Activated CD4-positive, alpha-beta memory T cell treated with anti-CD3 and anti-CD28 coated beads for 36 hours (primary cell): ENCODE measurements at regions not wholly inside any gene's neighbourhood (a gene's known extent, or its start where the extent isn't known, plus 50 kb on each side); places are given as distances from the start of the nearest gene placed in this dataset.
A peak's percentile ranks its signal among the peaks of the same experiment; 100 is the strongest.

Source experiments
- CTCF ChIA-PET: fragments of 350-600 bp; sonication (Branson Sonifier 250); formaldehyde crosslinking; loops from one replicate; lab custom pipeline; 2021; ENCODE audit warnings: antibody characterized with exemption, inconsistent platforms; lab: Charles Lee
- POLR2A ChIA-PET: fragments of 350-600 bp; sonication (Branson Sonifier 250); formaldehyde crosslinking; loops from one replicate; lab custom pipeline; 2021; ENCODE audit warnings: antibody characterized with exemption; lab: Charles Lee
- DNase-seq: peaks from one replicate; pipeline ENCODE4 v3.0.0-alpha.2; 2020
- H3K27ac Mint-ChIP-seq: one replicate; pipeline ENCODE4 v1.8.0; 2021; ENCODE audit warnings: mixed read lengths
- H3K27me3 Mint-ChIP-seq: one replicate; pipeline ENCODE4 v1.8.0; 2021; ENCODE audit warnings: mixed read lengths
- H3K36me3 Mint-ChIP-seq: one replicate; pipeline ENCODE4 v1.8.0; 2021; ENCODE audit warnings: mixed read lengths
- H3K4me1 Mint-ChIP-seq: one replicate; pipeline ENCODE4 v1.8.0; 2021; ENCODE audit warnings: low read depth, mixed read lengths
- H3K4me3 Mint-ChIP-seq: one replicate; pipeline ENCODE4 v1.8.0; 2021; ENCODE audit warnings: mild to moderate bottlenecking, mixed read lengths
- H3K9me3 Mint-ChIP-seq: one replicate; pipeline ENCODE4 v1.8.0; 2021; ENCODE audit warnings: mixed read lengths
- intact Hi-C: fragments of 100-400 bp; cut with micrococcal nuclease; formaldehyde crosslinking; loops from one replicate; pipeline ENCODE4 v1.15.1; 2023

- ChIA-PET CTCF (interaction anchor here (1.1 kb wide), 1 partner anchor 8 kb away, joined by 6 read pairs; no protein-coding TSS in a partner anchor), POLR2A (no interaction called here)
- no peaks in the 10 kb centered on the region for H3K9me3 Mint-ChIP-seq
- H3K36me3 Mint-ChIP-seq = no peaks in the 10 kb centered on the region
- intact Hi-C loops = no loop called here
- no peaks in the 10 kb centered on the region for H3K4me1 Mint-ChIP-seq
- H3K27me3 Mint-ChIP-seq = no peaks in the 10 kb centered on the region
- H3K27ac Mint-ChIP-seq = no peak overlapping the region
- DNase-seq = no peak
- H3K4me3 Mint-ChIP-seq = no peak overlapping the region
These were observed 135.2 kb downstream of the SLIT2 start for GRCh38 chr4:20386906-20387305.

- Mint-ChIP-seq H3K4me3 (no peak overlapping the region), H3K4me1 (no peaks in the 10 kb centered on the region), H3K27ac (no peak overlapping the region), H3K9me3 (no peaks in the 10 kb centered on the region), H3K27me3 (no peaks in the 10 kb centered on the region), H3K36me3 (no peaks in the 10 kb centered on the region)
- intact Hi-C loops = no loop called here
- no peak for DNase-seq
- CTCF ChIA-PET = no interaction called here
- POLR2A ChIA-PET = no interaction called here
These were observed 139.5 kb downstream of the SLIT2 start for GRCh38 chr4:20391198-20391597.

DNA sequence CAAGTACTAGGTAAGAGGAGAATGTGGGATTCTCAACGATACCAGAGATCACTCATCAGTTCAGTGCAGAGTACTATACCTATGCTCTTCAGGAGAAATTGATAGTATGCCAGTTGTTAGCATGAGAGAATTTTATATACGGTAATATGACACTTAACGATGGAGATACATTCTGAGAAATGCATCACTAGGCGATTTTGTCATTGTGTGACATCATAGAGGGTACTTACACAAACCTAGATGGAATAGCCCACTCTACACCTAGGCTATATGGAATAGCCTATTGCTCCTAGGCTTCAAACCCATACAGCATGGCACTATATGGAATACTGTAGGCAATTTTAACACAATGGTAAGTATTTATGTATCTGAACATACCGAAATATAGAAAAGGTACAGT is 140.2 kb downstream of the SLIT2 start:
- intact Hi-C loops = no loop called here
- H3K27ac Mint-ChIP-seq = no peak overlapping the region
- no peaks in the 10 kb centered on the region for H3K27me3 Mint-ChIP-seq
- no peaks in the 10 kb centered on the region for H3K4me1 Mint-ChIP-seq
- H3K36me3 Mint-ChIP-seq = no peaks in the 10 kb centered on the region
- no peak for DNase-seq
- POLR2A ChIA-PET = no interaction called here
- CTCF ChIA-PET = interaction anchor here (1.0 kb wide), 1 partner anchor 293 kb away, joined by 5 read pairs; no protein-coding TSS in a partner anchor
- no peaks in the 10 kb centered on the region for H3K9me3 Mint-ChIP-seq
- H3K4me3 Mint-ChIP-seq = no peak overlapping the region

DNA sequence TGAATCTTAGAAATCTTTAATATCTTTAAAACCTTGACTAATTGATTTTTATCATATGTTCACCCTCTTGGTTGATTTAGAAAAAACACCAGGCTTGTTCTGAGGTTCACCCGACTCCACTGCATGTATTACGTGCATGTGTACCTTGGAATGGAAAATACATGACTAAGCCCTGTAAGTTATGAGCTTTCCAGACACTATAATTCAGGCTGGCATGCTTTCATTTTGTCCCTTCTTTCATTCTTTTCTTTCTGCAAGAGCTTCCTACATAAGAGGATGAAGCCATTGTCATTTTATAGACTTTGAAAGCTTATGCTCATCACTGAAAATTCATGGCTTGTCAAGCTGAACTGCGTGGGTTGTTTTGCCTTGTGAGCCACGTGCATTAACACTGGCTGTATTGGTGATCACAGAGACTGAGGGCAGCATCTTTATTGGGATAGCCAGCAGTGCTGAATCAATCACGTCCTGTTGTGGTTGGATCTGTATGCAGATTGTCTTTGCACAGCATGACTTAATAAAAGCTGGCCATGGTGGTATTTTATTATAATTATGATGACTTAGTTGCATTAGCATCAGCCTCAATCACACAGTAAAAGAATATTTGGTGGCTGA is 141.9 kb downstream of the SLIT2 start:
- Mint-ChIP-seq H3K36me3 (no peaks in the 10 kb centered on the region), H3K27ac (no peak overlapping the region), H3K9me3 (no peaks in the 10 kb centered on the region), H3K4me1 (no peaks in the 10 kb centered on the region), H3K27me3 (no peaks in the 10 kb centered on the region), H3K4me3 (no peak overlapping the region)
- DNase-seq = no peak
- intact Hi-C loops = loop anchor here (2.0 kb wide), 1 partner anchor 291 kb away; no protein-coding TSS in a partner anchor
- CTCF ChIA-PET = interaction anchor here (2.3 kb wide), 1 partner anchor 291 kb away, joined by 14 read pairs; no protein-coding TSS in a partner anchor
- POLR2A ChIA-PET = no interaction called here

- Mint-ChIP-seq H3K4me1 (no peaks in the 10 kb centered on the region), H3K36me3 (no peaks in the 10 kb centered on the region), H3K27me3 (no peaks in the 10 kb centered on the region), H3K4me3 (no peak overlapping the region), H3K27ac (no peak overlapping the region), H3K9me3 (no peaks in the 10 kb centered on the region)
- ChIA-PET POLR2A (no interaction called here), CTCF (interaction anchor here (0.7 to 2.3 kb wide), 6 partner anchors 8 to 717 kb away, joined by 3 to 14 read pairs (median 6); no protein-coding TSS in a partner anchor)
- intact Hi-C loops = loop anchor here (2.0 kb wide), 1 partner anchor 290 kb away; no protein-coding TSS in a partner anchor
- DNase-seq = no peak
These were observed 142.8 kb downstream of the SLIT2 start for GRCh38 chr4:20394512-20394911.

DNA sequence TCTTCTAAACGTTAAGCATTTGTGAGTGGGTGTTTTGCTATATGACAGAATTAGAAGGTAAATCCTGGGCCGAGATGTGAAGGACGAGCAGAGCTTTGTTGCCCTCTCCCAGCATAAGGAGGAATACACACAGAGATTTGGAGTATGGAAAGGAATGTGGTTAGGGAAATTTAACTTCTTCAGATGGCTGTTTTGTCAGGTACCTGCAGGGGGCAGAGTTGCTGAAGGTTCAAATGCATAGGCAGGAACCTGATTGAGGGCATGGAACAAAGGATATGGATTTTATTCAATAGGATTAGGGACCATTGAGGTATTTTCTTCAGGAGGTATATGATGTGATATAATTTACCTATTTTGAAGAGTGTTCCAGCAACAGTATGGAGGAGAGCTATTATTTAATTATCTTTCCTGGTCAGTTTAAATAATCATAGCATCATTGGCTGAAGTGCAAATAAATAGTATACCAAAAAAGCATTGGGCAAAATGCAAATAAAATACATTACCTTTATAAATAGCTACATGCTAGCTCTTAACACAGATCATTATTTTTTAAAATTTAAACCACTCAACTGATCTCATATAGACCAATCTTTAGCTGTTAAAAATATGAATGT is 143.6 kb downstream of the SLIT2 start:
- peak; percentile 23 for DNase-seq
- no peaks in the 10 kb centered on the region for H3K36me3 Mint-ChIP-seq
- H3K4me1 Mint-ChIP-seq = no peaks in the 10 kb centered on the region
- ChIA-PET POLR2A (no interaction called here), CTCF (interaction anchor here (0.7 to 2.3 kb wide), 10 partner anchors 8 to 717 kb away, joined by 3 to 14 read pairs (median 4); no protein-coding TSS in a partner anchor)
- no peaks in the 10 kb centered on the region for H3K9me3 Mint-ChIP-seq
- H3K27ac Mint-ChIP-seq = no peak overlapping the region
- no peak overlapping the region for H3K4me3 Mint-ChIP-seq
- intact Hi-C loops = loop anchor here (2.0 kb wide), 1 partner anchor 290 kb away; no protein-coding TSS in a partner anchor
- H3K27me3 Mint-ChIP-seq = no peaks in the 10 kb centered on the region

DNA sequence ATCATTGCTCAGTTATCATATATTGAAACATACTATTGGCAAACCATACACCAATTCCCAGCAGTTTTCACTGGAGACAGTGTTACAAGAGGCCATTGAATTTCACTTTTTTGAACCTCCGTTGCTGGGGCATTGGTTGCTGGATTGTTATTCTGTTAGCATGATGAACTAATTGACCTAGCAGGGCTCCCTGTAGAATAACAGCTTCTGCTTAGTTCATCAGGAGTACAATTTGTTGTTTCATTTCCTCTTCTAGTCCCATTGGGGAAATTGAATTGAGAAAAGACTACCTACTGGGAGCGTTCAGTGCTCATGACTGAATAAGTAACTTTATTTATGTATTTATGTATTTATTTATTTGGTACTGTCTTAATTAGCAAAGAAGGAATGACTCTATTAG is 151.6 kb downstream of the SLIT2 start:
- H3K4me3 Mint-ChIP-seq = no peak overlapping the region
- no peaks in the 10 kb centered on the region for H3K4me1 Mint-ChIP-seq
- H3K27ac Mint-ChIP-seq = no peak overlapping the region
- H3K27me3 Mint-ChIP-seq = no peaks in the 10 kb centered on the region
- POLR2A ChIA-PET = no interaction called here
- H3K9me3 Mint-ChIP-seq = no peaks in the 10 kb centered on the region
- CTCF ChIA-PET = interaction anchor here (2.0 kb wide), 1 partner anchor 9 kb away, joined by 5 read pairs; no protein-coding TSS in a partner anchor
- H3K36me3 Mint-ChIP-seq = no peaks in the 10 kb centered on the region
- intact Hi-C loops = no loop called here
- DNase-seq = no peak

- DNase-seq = no peak
- ChIA-PET POLR2A (no interaction called here), CTCF (interaction anchor here (2.0 kb wide), 1 partner anchor 9 kb away, joined by 5 read pairs; no protein-coding TSS in a partner anchor)
- no peaks in the 10 kb centered on the region for H3K27me3 Mint-ChIP-seq
- H3K4me1 Mint-ChIP-seq = no peaks in the 10 kb centered on the region
- intact Hi-C loops = no loop called here
- no peak overlapping the region for H3K4me3 Mint-ChIP-seq
- H3K9me3 Mint-ChIP-seq = no peaks in the 10 kb centered on the region
- no peak overlapping the region for H3K27ac Mint-ChIP-seq
- H3K36me3 Mint-ChIP-seq = no peaks in the 10 kb centered on the region
These were observed 152.1 kb downstream of the SLIT2 start for GRCh38 chr4:20403846-20404245.

DNA sequence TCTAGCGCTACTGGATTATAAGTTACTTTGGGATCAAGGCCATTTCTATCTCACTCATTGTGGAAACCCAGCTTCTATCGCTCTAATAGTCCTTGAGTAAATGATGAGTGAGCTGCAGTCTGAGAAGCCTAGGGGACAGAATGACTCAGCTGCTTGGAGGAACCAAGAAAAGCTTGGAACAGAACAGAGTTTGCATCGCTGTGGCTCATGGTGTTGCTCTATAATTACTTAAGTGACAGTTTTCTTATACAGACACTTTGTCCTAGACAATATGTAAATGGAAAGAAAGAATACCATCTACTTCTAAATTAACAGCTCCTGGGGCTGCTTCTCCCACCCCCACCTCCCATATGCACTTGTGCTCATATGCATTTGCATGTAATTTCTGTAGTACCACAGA is 156.9 kb downstream of the SLIT2 start:
- Mint-ChIP-seq H3K4me1 (no peaks in the 10 kb centered on the region), H3K9me3 (no peaks in the 10 kb centered on the region), H3K27ac (no peak overlapping the region), H3K27me3 (no peaks in the 10 kb centered on the region), H3K4me3 (no peak overlapping the region), H3K36me3 (no peaks in the 10 kb centered on the region)
- POLR2A ChIA-PET = interaction anchor here (0.6 kb wide), 1 partner anchor 1088 kb away, joined by 3 read pairs; no protein-coding TSS in a partner anchor
- intact Hi-C loops = no loop called here
- CTCF ChIA-PET = interaction anchor here (0.7 kb wide), 1 partner anchor 13 kb away, joined by 4 read pairs; no protein-coding TSS in a partner anchor
- DNase-seq = no peak

DNA sequence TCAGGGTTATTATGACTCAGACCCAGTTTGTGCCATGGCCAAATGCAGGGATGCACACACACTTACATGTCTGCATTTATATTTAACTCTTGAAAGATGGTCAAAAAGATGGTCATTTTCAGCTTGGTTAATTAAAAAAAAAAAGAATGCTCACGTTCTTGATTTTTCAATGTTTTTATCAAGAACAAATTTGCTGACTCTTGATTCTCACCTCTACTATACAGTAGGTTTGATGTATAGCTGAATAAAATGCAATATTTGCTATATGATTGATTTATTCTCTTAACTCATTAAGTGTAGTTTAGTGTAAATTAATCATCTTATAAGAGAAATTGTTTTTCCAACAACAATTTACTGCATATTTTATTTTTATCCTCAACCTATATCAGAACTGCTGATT is 160.4 kb downstream of the SLIT2 start:
- CTCF ChIA-PET = interaction anchor here (0.6 kb wide), 1 partner anchor 16 kb away, joined by 3 read pairs; no protein-coding TSS in a partner anchor
- no peak for DNase-seq
- intact Hi-C loops = no loop called here
- Mint-ChIP-seq H3K27ac (no peak overlapping the region), H3K27me3 (no peaks in the 10 kb centered on the region), H3K4me1 (no peaks in the 10 kb centered on the region), H3K9me3 (no peaks in the 10 kb centered on the region), H3K4me3 (no peak overlapping the region), H3K36me3 (no peaks in the 10 kb centered on the region)
- POLR2A ChIA-PET = no interaction called here

- intact Hi-C loops = no loop called here
- no peak overlapping the region for H3K27ac Mint-ChIP-seq
- H3K4me3 Mint-ChIP-seq = no peak overlapping the region
- DNase-seq = no peak
- H3K27me3 Mint-ChIP-seq = no peaks in the 10 kb centered on the region
- ChIA-PET CTCF (interaction anchor here (0.7 to 2.0 kb wide), 3 partner anchors 9 to 269 kb away, joined by 3 to 11 read pairs (median 4); no protein-coding TSS in a partner anchor), POLR2A (no interaction called here)
- peaks cover 4% of the 10 kb centered on the region for H3K4me1 Mint-ChIP-seq
- no peaks in the 10 kb centered on the region for H3K9me3 Mint-ChIP-seq
- H3K36me3 Mint-ChIP-seq = no peaks in the 10 kb centered on the region
These were observed 165.1 kb downstream of the SLIT2 start for GRCh38 chr4:20416800-20417199.

DNA sequence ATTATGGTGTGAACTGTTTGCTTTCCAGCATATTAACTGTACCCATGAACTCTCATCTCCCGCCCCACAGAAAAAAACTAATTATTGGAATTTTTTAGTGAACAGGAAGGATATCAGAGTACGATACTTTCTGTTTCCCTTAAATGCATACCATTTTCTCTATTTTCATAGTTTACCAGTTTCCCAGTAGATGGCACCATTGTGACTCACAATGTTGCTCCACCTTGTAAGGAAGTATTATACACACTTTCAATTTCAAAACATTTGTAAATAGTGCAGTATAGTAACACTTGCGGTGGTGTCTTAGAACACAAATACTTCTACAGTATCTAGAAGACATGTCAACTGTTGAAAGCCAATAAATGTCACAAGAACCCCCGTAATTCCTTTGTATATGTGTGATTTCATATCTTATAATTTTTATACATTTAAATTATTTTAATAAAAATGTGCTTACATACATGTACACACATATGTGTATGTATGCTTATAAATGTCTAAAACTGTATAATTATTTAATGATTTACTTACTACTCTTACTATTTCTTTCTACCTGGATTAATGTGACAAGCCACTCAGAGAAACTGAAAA is 167.3 kb downstream of the SLIT2 start:
- intact Hi-C loops = loop anchor here (1.0 kb wide), 3 partner anchors 125 to 281 kb away; partner anchors contain the start of gene PACRGL
- ChIA-PET CTCF (interaction anchor here (0.7 to 1.0 kb wide), 2 partner anchors 264 to 266 kb away, joined by 3 to 4 read pairs; no protein-coding TSS in a partner anchor), POLR2A (no interaction called here)
- peaks cover 4% of the 10 kb centered on the region for H3K4me1 Mint-ChIP-seq
- H3K4me3 Mint-ChIP-seq = no peak overlapping the region
- no peaks in the 10 kb centered on the region for H3K27me3 Mint-ChIP-seq
- no peaks in the 10 kb centered on the region for H3K9me3 Mint-ChIP-seq
- no peaks in the 10 kb centered on the region for H3K36me3 Mint-ChIP-seq
- no peak for DNase-seq
- H3K27ac Mint-ChIP-seq = no peak overlapping the region
